Body of pancreas (tissue), 4 donors: ENCODE measurements at regions not wholly inside any gene's neighbourhood (a gene's known extent, or its start where the extent isn't known, plus 50 kb on each side); places are given as distances from the start of the nearest gene placed in this dataset.

Experiments used
- ATAC-seq: fragments of 150-250 bp; one replicate; pipeline ENCODE4 v1.9.1; 2016
- DNase-seq, 4 donors: peaks; one replicate each; pipeline ENCODE4 v3.0.0-alpha.2; 2019
- H3K27ac ChIP-seq, 4 donors: fragments of 200-600 bp; sonication (generic); 1 replicate in 3 of 4; 2 replicates in 1 of 4; pipeline versions ENCODE4 v1.5.1 to v1.6.1; 2016 to 2019; ENCODE audit warnings: mild to moderate bottlenecking in 1 of 4, mixed read lengths in 1 of 4, moderate library complexity in 1 of 4
- H3K27me3 ChIP-seq, 2 donors: fragments of 200-600 bp; sonication (generic); one replicate each; pipeline ENCODE4 v1.6.0; 2016; ENCODE audit warnings: mild to moderate bottlenecking in 1 of 2
- H3K36me3 ChIP-seq, 2 donors: fragments of 200-600 bp; sonication (generic); replicated peaks in 1 of 2; 2 replicates each; pipeline ENCODE4 v1.5.1; 2016; ENCODE audit warnings: low read depth in 2 of 2; ENCODE audit not compliant: insufficient read depth in 1 of 2
- H3K4me1 ChIP-seq: fragments of 200-600 bp; sonication (generic); one replicate; pipeline ENCODE4 v1.6.0; 2016
- H3K4me3 ChIP-seq, 2 donors: fragments of 200-600 bp; sonication (generic); 1 replicate in 1 of 2; 2 replicates in 1 of 2; pipeline ENCODE4 v1.5.1; 2016 to 2019
- H3K9me3 ChIP-seq, 3 donors: fragments of 200-600 bp; sonication (generic); 1 replicate in 2 of 3; 2 replicates in 1 of 3; pipeline ENCODE4 v1.5.1; 2016
- POLR2A ChIP-seq, 3 donors: fragments of 450-650 bp; IDR thresholded peaks; one replicate each; pipeline ENCODE4 v1.6.1; 2016; ENCODE audit warnings: antibody characterized with exemption in 3 of 3, mild to moderate bottlenecking in 2 of 3
- WGBS, 2 donors: methylation state at CpG; one replicate each; pipeline ENCODE4 v1.1.5; 2017; 5-methylcytosine and 5-hydroxymethylcytosine counted together
- intact Hi-C: fragments of 100-400 bp; cut with DNase I; formaldehyde crosslinking; loops from one replicate; pipeline ENCODE4 v1.15.1; 2023
- TF ChIP-seq, protein P1 (sequence below), 7 experiments: fragments of 450-650 bp in 4 of 7; fragments of 200-600 bp in 3 of 7; sonication (generic) in 3 of 7; IDR thresholded peaks; one replicate each; pipeline ENCODE4 v1.5.1; 2016 to 2019; ENCODE audit warnings: antibody characterized with exemption in 7 of 7

DNA sequence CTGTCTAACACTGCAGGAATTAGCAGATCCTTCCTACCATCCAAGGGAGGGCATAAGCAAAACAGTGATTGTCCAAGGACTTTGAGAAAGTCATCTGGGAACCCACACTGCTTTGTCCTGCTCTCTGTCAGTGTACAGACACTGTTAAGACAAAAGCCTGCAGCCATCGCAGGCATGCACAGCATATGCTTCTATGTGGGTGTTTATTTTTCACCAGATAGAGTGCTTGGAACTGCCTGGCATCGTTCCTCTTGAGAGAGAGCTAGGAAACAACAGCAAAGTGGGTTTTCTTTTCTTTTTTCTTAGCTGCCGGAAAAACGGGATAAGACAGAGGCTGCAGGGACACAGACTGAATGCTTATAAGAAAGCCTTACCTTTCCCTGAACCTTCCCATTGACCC, 212.3 kb downstream of the ICE1 start:
- H3K4me1 ChIP-seq: no peaks in the 10 kb centered on the region
- H3K9me3 ChIP-seq: no peaks in the 10 kb centered on the region
- WGBS, 2 donors: 32 to 47% methylated on average over 4 of the region's 4 CpGs
- H3K27ac ChIP-seq: no peak overlapping the region
- intact Hi-C loops: no loop called here
- DNase-seq (no peak), ATAC-seq (no peak)
- H3K36me3 ChIP-seq: no peaks in the 10 kb centered on the region
- no peak overlapping the region for H3K4me3 ChIP-seq
- no peak for TF ChIP-seq POLR2A (IDR thresholded peaks at IDR 0.05)
- TF ChIP-seq, protein P1, sequence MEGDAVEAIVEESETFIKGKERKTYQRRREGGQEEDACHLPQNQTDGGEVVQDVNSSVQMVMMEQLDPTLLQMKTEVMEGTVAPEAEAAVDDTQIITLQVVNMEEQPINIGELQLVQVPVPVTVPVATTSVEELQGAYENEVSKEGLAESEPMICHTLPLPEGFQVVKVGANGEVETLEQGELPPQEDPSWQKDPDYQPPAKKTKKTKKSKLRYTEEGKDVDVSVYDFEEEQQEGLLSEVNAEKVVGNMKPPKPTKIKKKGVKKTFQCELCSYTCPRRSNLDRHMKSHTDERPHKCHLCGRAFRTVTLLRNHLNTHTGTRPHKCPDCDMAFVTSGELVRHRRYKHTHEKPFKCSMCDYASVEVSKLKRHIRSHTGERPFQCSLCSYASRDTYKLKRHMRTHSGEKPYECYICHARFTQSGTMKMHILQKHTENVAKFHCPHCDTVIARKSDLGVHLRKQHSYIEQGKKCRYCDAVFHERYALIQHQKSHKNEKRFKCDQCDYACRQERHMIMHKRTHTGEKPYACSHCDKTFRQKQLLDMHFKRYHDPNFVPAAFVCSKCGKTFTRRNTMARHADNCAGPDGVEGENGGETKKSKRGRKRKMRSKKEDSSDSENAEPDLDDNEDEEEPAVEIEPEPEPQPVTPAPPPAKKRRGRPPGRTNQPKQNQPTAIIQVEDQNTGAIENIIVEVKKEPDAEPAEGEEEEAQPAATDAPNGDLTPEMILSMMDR (IDR thresholded peaks at IDR 0.05): no peak
- H3K27me3 ChIP-seq: no peaks in the 10 kb centered on the region

DNA sequence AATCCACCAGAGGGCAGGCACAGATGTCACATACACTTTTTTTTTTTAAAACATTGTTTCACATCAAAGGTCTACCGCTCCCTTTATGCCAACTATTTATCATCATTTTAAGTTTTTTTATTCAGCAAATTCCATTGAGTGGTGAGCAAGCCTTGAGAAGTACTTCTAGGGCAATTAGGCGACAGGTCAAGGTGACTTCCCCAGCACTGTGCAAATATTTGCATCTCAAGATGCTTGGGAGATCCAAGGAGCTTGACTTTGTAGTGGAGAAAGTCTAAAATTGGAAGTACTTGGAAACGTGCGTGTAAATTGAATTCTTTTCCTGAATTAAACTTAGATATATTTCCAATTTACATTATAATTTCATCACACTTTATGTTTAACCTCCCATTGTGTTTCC, 211.1 kb downstream of the ICE1 start:
- 45 to 63% methylated on average over 4 of the region's 4 CpGs for WGBS, 2 donors
- no peak for DNase-seq
- no peaks in the 10 kb centered on the region for H3K36me3 ChIP-seq
- H3K27me3 ChIP-seq: no peaks in the 10 kb centered on the region
- TF ChIP-seq, protein P1 (IDR thresholded peaks at IDR 0.05): no peak
- TF ChIP-seq POLR2A (IDR thresholded peaks at IDR 0.05): no peak
- no peak overlapping the region for H3K27ac ChIP-seq
- H3K4me1 ChIP-seq: no peaks in the 10 kb centered on the region
- no peaks in the 10 kb centered on the region for H3K9me3 ChIP-seq
- ATAC-seq: no peak
- intact Hi-C loops: no loop called here
- no peak overlapping the region for H3K4me3 ChIP-seq

DNA sequence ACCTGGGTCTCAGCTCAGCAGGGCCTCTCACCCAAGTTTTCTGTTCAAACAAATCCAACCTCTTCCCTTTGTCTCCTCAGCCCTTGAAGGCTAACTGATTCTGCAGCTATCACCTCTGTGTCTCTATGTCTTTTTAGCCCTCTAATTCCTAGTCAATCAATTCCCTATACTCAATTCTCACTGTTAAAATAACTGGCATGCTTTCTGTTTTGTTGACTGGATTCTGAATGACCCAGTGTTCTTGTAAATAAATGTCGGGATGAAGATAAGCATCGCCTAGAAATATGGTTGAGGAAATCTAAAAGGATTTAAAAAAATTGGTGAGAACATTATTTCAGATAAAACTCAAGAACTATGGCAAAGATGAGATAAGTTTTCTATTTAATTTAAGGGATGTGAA, 210.2 kb downstream of the ICE1 start:
- no peak overlapping the region for H3K4me3 ChIP-seq
- H3K9me3 ChIP-seq: no peaks in the 10 kb centered on the region
- intact Hi-C loops: no loop called here
- no peaks in the 10 kb centered on the region for H3K36me3 ChIP-seq
- ATAC-seq: no peak
- H3K4me1 ChIP-seq: no peaks in the 10 kb centered on the region
- TF ChIP-seq, protein P1 (IDR thresholded peaks at IDR 0.05): no peak
- TF ChIP-seq POLR2A (IDR thresholded peaks at IDR 0.05): no peak
- 57 to 65% methylated on average over 2 of the region's 2 CpGs for WGBS, 2 donors
- DNase-seq: no peak
- no peaks in the 10 kb centered on the region for H3K27me3 ChIP-seq
- no peak overlapping the region for H3K27ac ChIP-seq

DNA sequence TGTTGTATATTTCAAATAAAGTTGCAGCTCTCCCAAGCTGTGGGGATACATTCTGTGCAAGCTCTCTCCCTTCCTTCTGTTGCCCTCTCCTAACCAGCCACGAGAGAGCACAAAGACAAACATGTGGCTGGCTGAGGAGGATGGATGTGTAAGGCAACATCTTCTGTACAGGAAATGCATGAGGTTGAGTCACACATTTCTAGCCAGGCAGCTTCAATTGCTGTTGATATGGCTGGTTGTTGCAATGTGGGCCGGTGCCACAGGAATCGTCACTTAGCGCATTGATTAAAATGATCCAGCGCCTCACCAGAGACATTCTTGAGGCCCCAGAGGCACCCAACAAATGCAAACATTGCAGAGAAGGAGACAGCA, 207.1 kb downstream of the ICE1 start:
- no peak for DNase-seq
- Histone ChIP-seq H3K36me3 (no peaks in the 10 kb centered on the region), H3K4me1 (no peaks in the 10 kb centered on the region), H3K9me3 (no peaks in the 10 kb centered on the region), H3K27me3 (no peaks in the 10 kb centered on the region), H3K4me3 (no peak overlapping the region), H3K27ac (no peak overlapping the region)
- WGBS, 2 donors: 41 to 49% methylated on average over 5 of the region's 5 CpGs
- TF ChIP-seq, protein P1 (IDR thresholded peaks at IDR 0.05): no peak
- no peak for TF ChIP-seq POLR2A (IDR thresholded peaks at IDR 0.05)
- intact Hi-C loops: no loop called here
- no peak for ATAC-seq

DNA sequence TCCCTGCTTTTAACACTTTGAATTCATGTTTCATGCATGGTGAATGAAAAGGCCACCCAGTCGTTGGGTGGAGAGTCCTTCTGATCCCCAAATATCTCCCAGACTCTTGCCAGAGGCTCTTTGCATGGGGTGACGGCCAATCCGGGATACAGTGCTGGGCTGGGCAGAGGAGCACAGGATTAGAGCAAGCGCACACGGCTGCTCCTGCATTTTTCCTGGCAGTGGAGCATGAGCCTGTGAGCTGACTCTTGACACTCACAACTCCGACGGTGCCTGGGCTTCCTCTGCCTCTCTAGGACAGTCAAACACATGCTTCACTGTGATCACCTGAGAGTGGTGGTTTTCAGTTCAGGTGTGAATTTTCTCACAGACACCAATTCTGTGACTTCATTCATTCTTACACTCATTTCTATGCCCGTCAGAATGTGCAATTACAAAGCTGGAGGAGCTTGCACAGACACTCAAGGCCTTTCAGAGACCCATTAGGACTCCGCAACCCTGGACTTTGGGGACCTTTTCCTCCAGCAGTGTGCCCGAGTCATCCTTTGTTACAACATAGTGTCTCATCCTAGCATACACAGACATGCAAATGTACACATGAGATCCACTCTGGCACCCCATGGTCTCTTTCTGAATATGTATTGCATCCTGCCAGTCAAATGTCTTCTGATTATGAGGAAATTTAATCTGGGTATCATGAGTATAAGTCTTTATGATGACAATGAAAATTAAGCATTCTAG, 206.6 kb downstream of the ICE1 start:
- TF ChIP-seq POLR2A (IDR thresholded peaks at IDR 0.05): no peak
- TF ChIP-seq, protein P1 (IDR thresholded peaks at IDR 0.05): no peak
- H3K4me3 ChIP-seq: no peak overlapping the region
- ATAC-seq (no peak), DNase-seq (no peak)
- 43 to 44% methylated on average over 10 of the region's 10 CpGs for WGBS, 2 donors
- no peaks in the 10 kb centered on the region for H3K4me1 ChIP-seq
- no peaks in the 10 kb centered on the region for H3K36me3 ChIP-seq
- intact Hi-C loops: no loop called here
- H3K9me3 ChIP-seq: no peaks in the 10 kb centered on the region
- no peaks in the 10 kb centered on the region for H3K27me3 ChIP-seq
- H3K27ac ChIP-seq: no peak overlapping the region
